GM23248 (cell line): ENCODE measurements at regions not wholly inside any gene's neighbourhood (a gene's known extent, or its start where the extent isn't known, plus 50 kb on each side); places are given as distances from the start of the nearest gene placed in this dataset.

Experiments
- DNase-seq: peaks from one replicate; pipeline ENCODE4 v3.0.0-alpha.2; 2015
- H2AFZ ChIP-seq: fragments of 200-600 bp; sonication (generic); 2 replicates; pipeline ENCODE4 v1.6.1; 2016; ENCODE audit warnings: antibody characterized with exemption
- H3F3A ChIP-seq: fragments of 200-600 bp; sonication (generic); 2 replicates; pipeline ENCODE4 v1.6.1; 2016; ENCODE audit warnings: mild to moderate bottlenecking, antibody characterized with exemption, mixed run types; ENCODE audit not compliant: insufficient read depth
- H3K27ac ChIP-seq: fragments of 200-600 bp; sonication (generic); 2 replicates; pipeline ENCODE4 v1.5.1; 2016; ENCODE audit warnings: mild to moderate bottlenecking
- H3K27me3 ChIP-seq: fragments of 200-600 bp; sonication (generic); replicated peaks from 2 replicates; pipeline ENCODE4 v1.6.1; 2016; ENCODE audit warnings: mild to moderate bottlenecking; ENCODE audit not compliant: insufficient read depth
- H3K36me3 ChIP-seq: fragments of 200-600 bp; sonication (generic); 2 replicates; pipeline ENCODE4 v1.6.1; 2016; ENCODE audit warnings: low read depth, mild to moderate bottlenecking
- H3K4me1 ChIP-seq: fragments of 200-600 bp; sonication (generic); 2 replicates; pipeline ENCODE4 v1.6.1; 2016; ENCODE audit warnings: mild to moderate bottlenecking; ENCODE audit not compliant: insufficient read depth
- H3K4me2 ChIP-seq: fragments of 200-600 bp; sonication (generic); one replicate; pipeline ENCODE4 v1.6.1; 2016; ENCODE audit warnings: mild to moderate bottlenecking; ENCODE audit not compliant: unreplicated experiment
- H3K4me3 ChIP-seq: fragments of 200-600 bp; sonication (generic); 2 replicates; pipeline ENCODE4 v1.5.1; 2016; ENCODE audit warnings: mild to moderate bottlenecking
- H3K79me2 ChIP-seq: fragments of 200-600 bp; sonication (generic); 2 replicates; pipeline ENCODE4 v1.6.1; 2016; ENCODE audit warnings: mild to moderate bottlenecking; ENCODE audit not compliant: insufficient read depth
- H3K9ac ChIP-seq: fragments of 200-600 bp; sonication (generic); 2 replicates; pipeline ENCODE4 v1.6.1; 2016; ENCODE audit warnings: mild to moderate bottlenecking
- H3K9me2 ChIP-seq: fragments of 200-600 bp; sonication (generic); 2 replicates; pipeline ENCODE4 v1.6.1; 2016; ENCODE audit warnings: mixed run types, mild to moderate bottlenecking, moderate library complexity; ENCODE audit not compliant: insufficient read depth
- H3K9me3 ChIP-seq: fragments of 200-600 bp; sonication (generic); one replicate; pipeline ENCODE4 v1.6.1; 2017; ENCODE audit warnings: low read depth
- H4K20me1 ChIP-seq: fragments of 200-600 bp; sonication (generic); 2 replicates; pipeline ENCODE4 v1.6.0; 2016; ENCODE audit not compliant: insufficient read depth
- EZH2 ChIP-seq: fragments of 200-600 bp; sonication (generic); IDR thresholded peaks from 2 replicates; pipeline ENCODE4 v1.6.1; 2018; ENCODE audit warnings: antibody characterized with exemption, mild to moderate bottlenecking; ENCODE audit not compliant: insufficient read depth, poor library complexity, severe bottlenecking
- EZH2phosphoT487 ChIP-seq: fragments of 200-600 bp; sonication (generic); IDR thresholded peaks from 2 replicates; pipeline ENCODE4 v1.6.1; 2018; ENCODE audit warnings: antibody characterized with exemption, moderate library complexity, mild to moderate bottlenecking, low read depth; ENCODE audit not compliant: insufficient read depth
- WGBS, 2 experiments: methylation state at CpG; one replicate each; pipeline ENCODE4 v1.1.6; 2015 to 2017; ENCODE audit warnings: low lambda C conversion rate in 2 of 2, low coverage in 1 of 2; ENCODE audit errors: missing lambda C conversion rate in 2 of 2; 5-methylcytosine and 5-hydroxymethylcytosine counted together
- in situ Hi-C: fragments of 300-500 bp; cut with MboI; formaldehyde crosslinking; loops from 2 replicates; pipeline ENCODE4 v1.15.0; 2020

DNA sequence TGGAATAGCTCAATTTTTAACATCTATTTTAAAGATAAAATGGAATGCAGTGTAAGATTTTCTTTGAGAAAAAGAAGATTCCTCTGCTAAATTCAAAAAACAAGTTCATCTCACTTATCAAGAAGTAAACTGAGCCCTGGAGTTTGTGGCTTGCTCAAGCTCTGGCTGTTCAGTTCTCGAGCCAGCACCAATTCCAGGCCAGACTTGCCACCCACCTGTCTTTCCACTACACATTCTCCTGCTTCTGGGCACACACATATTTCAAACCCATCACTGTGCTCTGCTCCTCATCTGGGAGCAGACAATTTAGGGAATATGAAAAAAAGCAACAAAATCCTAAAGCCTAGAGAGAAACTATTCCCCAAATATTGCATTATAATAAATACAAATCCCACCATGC, 424.5 kb downstream of the ENC1 start:
- Histone ChIP-seq H3K9me2 (no peaks in the 10 kb centered on the region), H3K79me2 (no peaks in the 10 kb centered on the region), H3K27me3 (no peaks in the 10 kb centered on the region), H3K9ac (no peak overlapping the region), H2AFZ (no peak overlapping the region), H3K9me3 (no peaks in the 10 kb centered on the region), H3K4me3 (no peak overlapping the region), H3K4me1 (no peaks in the 10 kb centered on the region), H4K20me1 (no peaks in the 10 kb centered on the region), H3K27ac (no peak overlapping the region), H3K36me3 (no peaks in the 10 kb centered on the region), H3K4me2 (no peak overlapping the region), H3F3A (no peaks in the 10 kb centered on the region)
- TF ChIP-seq EZH2phosphoT487 (no peak), EZH2 (no peak)
- WGBS, 2 experiments: 86 to 89% methylated on average over 1 of the region's 1 CpG
- DNase-seq: no peak
- in situ Hi-C loops: no loop called here

DNA sequence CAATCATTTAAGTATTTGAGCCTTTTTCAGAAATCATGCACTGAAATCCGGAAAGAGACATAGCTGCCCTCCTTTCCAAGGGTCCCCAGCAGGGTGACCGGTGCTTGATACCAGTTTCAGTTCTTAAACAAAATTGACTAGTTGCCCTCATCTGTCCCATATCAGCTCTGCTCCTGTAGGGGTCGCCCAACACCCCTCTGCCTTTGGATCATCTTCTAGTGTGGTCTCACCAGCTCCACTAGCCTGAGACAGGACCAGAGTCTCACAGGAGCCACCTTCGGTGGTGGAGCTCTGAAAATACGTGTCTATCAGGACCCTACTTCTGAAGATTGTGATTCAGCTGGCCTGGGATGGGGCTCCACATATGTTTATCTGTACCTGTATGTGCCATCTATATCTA, 428.2 kb downstream of the ENC1 start:
- H3K9ac ChIP-seq: no peak overlapping the region
- in situ Hi-C loops: no loop called here
- H3K9me2 ChIP-seq: no peaks in the 10 kb centered on the region
- H3K27ac ChIP-seq: no peak overlapping the region
- H3F3A ChIP-seq: 0 out of 2 replicates have a peak, but pooled peaks cover 9% of the 10 kb centered on the region
- peak; percentile 44 for DNase-seq
- 75 to 79% methylated on average over 5 of the region's 5 CpGs for WGBS, 2 experiments
- H4K20me1 ChIP-seq: no peaks in the 10 kb centered on the region
- H3K4me3 ChIP-seq: no peak overlapping the region
- TF ChIP-seq EZH2: no peak
- TF ChIP-seq EZH2phosphoT487: no peak
- no peak overlapping the region for H3K4me2 ChIP-seq
- H2AFZ ChIP-seq: no peak overlapping the region
- H3K4me1 ChIP-seq: no peaks in the 10 kb centered on the region
- H3K36me3 ChIP-seq: no peaks in the 10 kb centered on the region
- H3K9me3 ChIP-seq: no peaks in the 10 kb centered on the region
- H3K79me2 ChIP-seq: no peaks in the 10 kb centered on the region
- no peaks in the 10 kb centered on the region for H3K27me3 ChIP-seq

DNA sequence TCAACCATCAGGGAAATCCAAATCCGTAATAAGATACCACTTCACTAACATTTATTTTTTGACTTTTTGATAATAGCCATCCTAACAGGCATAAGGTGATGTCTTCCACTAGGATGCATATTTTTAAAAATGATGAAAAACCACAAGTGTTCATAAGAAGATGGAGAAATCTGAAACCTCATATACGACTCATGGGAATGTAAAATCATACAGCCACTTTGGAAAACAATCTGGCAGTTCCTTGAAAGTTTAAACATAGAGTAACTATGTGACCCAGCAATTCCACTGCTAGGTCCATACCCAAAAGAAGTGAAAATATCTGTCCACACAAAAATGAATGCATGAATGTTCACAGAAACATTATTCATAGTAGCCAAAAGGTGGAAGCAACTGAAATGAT, 431.0 kb downstream of the ENC1 start:
- DNase-seq: peak; percentile 61
- H3K4me1 ChIP-seq: peaks cover 16% of the 10 kb centered on the region
- no peaks in the 10 kb centered on the region for H3K27me3 ChIP-seq
- in situ Hi-C loops: no loop called here
- no peaks in the 10 kb centered on the region for H3K36me3 ChIP-seq
- H2AFZ ChIP-seq: no peak overlapping the region
- no peak for TF ChIP-seq EZH2phosphoT487
- no peak for TF ChIP-seq EZH2
- no peaks in the 10 kb centered on the region for H3K9me2 ChIP-seq
- H3K79me2 ChIP-seq: no peaks in the 10 kb centered on the region
- H3K27ac ChIP-seq: no peak overlapping the region
- no peaks in the 10 kb centered on the region for H3K9me3 ChIP-seq
- 65 to 86% methylated on average over 2 of the region's 2 CpGs for WGBS, 2 experiments
- no peak overlapping the region for H3K4me3 ChIP-seq
- peaks cover 24% of the 10 kb centered on the region for H3F3A ChIP-seq
- H4K20me1 ChIP-seq: no peaks in the 10 kb centered on the region
- H3K4me2 ChIP-seq: no peak overlapping the region
- no peak overlapping the region for H3K9ac ChIP-seq

DNA sequence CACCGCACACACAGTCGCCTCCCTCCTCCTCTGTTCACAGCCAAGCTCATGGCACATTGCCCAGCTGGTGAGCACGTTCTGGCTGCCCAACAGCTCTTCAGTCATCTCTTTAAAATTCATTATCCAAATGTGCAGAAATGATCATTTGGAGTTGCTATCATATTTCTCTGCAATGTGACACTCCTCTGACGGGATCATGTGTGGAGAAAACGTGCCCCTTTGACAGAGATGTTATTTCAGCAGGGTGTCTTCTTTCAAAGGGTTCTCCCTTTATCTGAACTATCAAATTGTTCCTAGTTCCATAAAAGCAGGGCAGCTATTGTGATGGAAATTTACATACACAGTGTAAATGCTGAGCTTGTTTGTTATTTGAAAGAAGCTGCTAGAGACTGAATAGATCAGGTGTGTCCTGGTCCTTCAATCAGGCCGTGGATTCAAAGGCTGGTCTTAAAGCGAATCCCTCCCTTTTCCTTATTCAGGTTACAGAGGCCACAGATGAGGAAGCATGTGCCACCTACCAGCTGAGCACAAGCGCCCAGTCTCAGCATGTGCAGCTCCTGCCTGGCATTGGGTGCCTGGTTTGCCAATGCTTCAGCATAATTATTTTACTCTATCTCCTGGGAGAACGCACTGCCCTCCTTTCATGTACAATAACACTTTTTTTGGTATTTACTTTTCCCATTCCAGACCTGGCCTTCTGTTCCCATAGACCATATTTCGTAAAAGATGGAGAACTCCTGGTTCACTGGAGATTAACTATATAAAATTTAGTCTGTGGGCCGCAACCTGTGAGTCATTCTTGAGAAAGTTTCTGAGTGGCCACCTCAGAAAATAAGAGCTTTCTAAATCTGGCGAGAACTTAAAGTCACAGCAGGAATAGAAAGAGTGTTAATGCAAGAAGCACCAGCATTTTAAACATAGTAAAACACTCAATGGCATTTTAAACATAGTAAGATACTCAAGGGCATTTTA, 433.7 kb downstream of the ENC1 start:
- Histone ChIP-seq H4K20me1 (no peaks in the 10 kb centered on the region), H3K27me3 (no peaks in the 10 kb centered on the region), H3F3A (peaks cover 27% of the 10 kb centered on the region), H3K36me3 (no peaks in the 10 kb centered on the region), H2AFZ (no peak overlapping the region), H3K4me1 (peaks cover 18% of the 10 kb centered on the region), H3K9me3 (no peaks in the 10 kb centered on the region), H3K79me2 (no peaks in the 10 kb centered on the region), H3K9me2 (no peaks in the 10 kb centered on the region), H3K4me2 (peak overlapping the region; percentile 60), H3K27ac (0 out of 2 replicates have a peak overlapping the region, but pooled peaks have one; percentile 8), H3K4me3 (no peak overlapping the region), H3K9ac (no peak overlapping the region)
- WGBS, 2 experiments: 50% methylated on average over 12 of the region's 12 CpGs
- in situ Hi-C loops: no loop called here
- DNase-seq: peak; percentile 92
- TF ChIP-seq EZH2: no peak
- no peak for TF ChIP-seq EZH2phosphoT487
